HepG2 (cell line): ENCODE measurements at regions not wholly inside any gene's neighbourhood (a gene's known extent, or its start where the extent isn't known, plus 50 kb on each side); places are given as distances from the start of the nearest gene placed in this dataset.

ENCODE experiments used
- CBX5 ChIP-seq: sonication (generic); formaldehyde crosslinking; IDR thresholded peaks from 2 replicates; pipeline ENCODE4 v1.4.0; 2020; ENCODE audit warnings: missing genetic modification reagents, borderline replicate concordance
- NFATC3 ChIP-seq: sonication (generic); formaldehyde crosslinking; IDR thresholded peaks from 2 replicates; pipeline ENCODE4 v1.5.1; 2020; ENCODE audit warnings: mild to moderate bottlenecking, missing genetic modification reagents
- SCMH1 ChIP-seq: sonication (generic); formaldehyde crosslinking; IDR thresholded peaks from 2 replicates; pipeline ENCODE4 v1.9.0; 2021; ENCODE audit warnings: missing genetic modification reagents, mild to moderate bottlenecking, borderline replicate concordance
- TF ChIP-seq, protein P1 (sequence below): sonication (generic); formaldehyde crosslinking; IDR thresholded peaks from 2 replicates; pipeline ENCODE4 v1.5.0; 2020; ENCODE audit warnings: mild to moderate bottlenecking, missing genetic modification reagents, moderate library complexity
- TF ChIP-seq, protein P2 (sequence below): sonication (generic); formaldehyde crosslinking; IDR thresholded peaks from 2 replicates; pipeline ENCODE4 v1.4.0; 2020; ENCODE audit warnings: missing genetic modification reagents, mild to moderate bottlenecking, borderline replicate concordance
- TF ChIP-seq, protein P3 (sequence below): sonication (generic); formaldehyde crosslinking; conservative IDR thresholded peaks from 2 replicates; pipeline ENCODE4 v1.8.1; 2023; ENCODE audit warnings: missing genetic modification reagents

DNA sequence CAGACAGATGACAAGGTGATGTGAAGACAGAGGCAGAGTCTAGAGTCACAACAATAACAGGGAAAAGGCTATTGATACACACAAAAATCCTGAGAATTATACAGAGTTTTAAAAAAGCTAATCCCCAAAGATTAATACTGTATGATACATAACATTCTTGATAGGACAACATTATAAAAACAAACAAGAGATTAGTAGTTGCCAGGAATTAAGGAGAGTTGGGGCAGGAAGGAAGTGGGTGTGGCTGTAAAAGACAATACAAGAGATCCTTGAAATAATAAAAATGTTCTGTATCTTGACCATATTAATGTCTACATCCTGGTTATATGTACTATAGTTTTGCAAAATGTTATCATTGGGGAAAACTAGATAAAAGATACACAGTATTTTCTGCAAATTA is 309.5 kb upstream of the PMFBP1 start:
- TF ChIP-seq, protein P1, sequence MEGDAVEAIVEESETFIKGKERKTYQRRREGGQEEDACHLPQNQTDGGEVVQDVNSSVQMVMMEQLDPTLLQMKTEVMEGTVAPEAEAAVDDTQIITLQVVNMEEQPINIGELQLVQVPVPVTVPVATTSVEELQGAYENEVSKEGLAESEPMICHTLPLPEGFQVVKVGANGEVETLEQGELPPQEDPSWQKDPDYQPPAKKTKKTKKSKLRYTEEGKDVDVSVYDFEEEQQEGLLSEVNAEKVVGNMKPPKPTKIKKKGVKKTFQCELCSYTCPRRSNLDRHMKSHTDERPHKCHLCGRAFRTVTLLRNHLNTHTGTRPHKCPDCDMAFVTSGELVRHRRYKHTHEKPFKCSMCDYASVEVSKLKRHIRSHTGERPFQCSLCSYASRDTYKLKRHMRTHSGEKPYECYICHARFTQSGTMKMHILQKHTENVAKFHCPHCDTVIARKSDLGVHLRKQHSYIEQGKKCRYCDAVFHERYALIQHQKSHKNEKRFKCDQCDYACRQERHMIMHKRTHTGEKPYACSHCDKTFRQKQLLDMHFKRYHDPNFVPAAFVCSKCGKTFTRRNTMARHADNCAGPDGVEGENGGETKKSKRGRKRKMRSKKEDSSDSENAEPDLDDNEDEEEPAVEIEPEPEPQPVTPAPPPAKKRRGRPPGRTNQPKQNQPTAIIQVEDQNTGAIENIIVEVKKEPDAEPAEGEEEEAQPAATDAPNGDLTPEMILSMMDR = no peak
- TF ChIP-seq SCMH1 = no peak
- TF ChIP-seq NFATC3 = no peak
- no peak for TF ChIP-seq CBX5 (CRISPR knock-in tag)
- TF ChIP-seq, protein P2, sequence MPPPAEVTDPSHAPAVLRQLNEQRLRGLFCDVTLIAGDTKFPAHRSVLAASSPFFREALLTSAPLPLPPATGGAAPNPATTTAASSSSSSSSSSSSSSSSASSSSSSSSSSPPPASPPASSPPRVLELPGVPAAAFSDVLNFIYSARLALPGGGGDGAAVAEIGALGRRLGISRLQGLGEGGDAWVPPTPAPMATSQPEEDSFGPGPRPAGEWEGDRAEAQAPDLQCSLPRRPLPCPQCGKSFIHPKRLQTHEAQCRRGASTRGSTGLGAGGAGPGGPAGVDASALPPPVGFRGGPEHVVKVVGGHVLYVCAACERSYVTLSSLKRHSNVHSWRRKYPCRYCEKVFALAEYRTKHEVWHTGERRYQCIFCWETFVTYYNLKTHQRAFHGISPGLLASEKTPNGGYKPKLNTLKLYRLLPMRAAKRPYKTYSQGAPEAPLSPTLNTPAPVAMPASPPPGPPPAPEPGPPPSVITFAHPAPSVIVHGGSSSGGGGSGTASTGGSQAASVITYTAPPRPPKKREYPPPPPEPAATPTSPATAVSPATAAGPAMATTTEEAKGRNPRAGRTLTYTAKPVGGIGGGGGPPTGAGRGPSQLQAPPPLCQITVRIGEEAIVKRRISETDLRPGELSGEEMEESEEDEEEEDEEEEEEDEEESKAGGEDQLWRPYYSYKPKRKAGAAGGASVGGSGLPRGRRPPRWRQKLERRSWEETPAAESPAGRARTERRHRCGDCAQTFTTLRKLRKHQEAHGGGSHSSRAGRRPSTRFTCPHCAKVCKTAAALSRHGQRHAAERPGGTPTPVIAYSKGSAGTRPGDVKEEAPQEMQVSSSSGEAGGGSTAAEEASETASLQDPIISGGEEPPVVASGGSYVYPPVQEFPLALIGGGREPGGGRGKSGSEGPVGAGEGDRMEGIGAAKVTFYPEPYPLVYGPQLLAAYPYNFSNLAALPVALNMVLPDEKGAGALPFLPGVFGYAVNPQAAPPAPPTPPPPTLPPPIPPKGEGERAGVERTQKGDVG (CRISPR knock-in tag) = no peak
- TF ChIP-seq, protein P3, sequence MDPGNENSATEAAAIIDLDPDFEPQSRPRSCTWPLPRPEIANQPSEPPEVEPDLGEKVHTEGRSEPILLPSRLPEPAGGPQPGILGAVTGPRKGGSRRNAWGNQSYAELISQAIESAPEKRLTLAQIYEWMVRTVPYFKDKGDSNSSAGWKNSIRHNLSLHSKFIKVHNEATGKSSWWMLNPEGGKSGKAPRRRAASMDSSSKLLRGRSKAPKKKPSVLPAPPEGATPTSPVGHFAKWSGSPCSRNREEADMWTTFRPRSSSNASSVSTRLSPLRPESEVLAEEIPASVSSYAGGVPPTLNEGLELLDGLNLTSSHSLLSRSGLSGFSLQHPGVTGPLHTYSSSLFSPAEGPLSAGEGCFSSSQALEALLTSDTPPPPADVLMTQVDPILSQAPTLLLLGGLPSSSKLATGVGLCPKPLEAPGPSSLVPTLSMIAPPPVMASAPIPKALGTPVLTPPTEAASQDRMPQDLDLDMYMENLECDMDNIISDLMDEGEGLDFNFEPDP (CRISPR knock-in tag) = no peak
